ENCODE measurements at regions not wholly inside any gene's neighbourhood (a gene's known extent, or its start where the extent isn't known, plus 50 kb on each side); places are given as distances from the start of the nearest gene placed in this dataset.

- no peaks in the 10 kb centered on the region for H3K27me3 ChIP-seq
- no peak overlapping the region for H3K4me3 ChIP-seq
- H3K36me3 ChIP-seq: no peaks in the 10 kb centered on the region
- no peaks in the 10 kb centered on the region for H3K4me1 ChIP-seq
- H4K20me1 ChIP-seq: no peaks in the 10 kb centered on the region
- no peak for TF ChIP-seq Cebpa-rat (IDR thresholded peaks at IDR 0.05)
- H3K9ac ChIP-seq: no peak overlapping the region
- no peak overlapping the region for H3K4me2 ChIP-seq
- no peaks in the 10 kb centered on the region for H3K9me3 ChIP-seq (replicated peaks in 1 of 11)
- no peak overlapping the region for H3K27ac ChIP-seq
Measured at GRCh38 chr2:221154176-221154575, 417.9 kb downstream of the EPHA4 start.

GRCh38 chr2:221156062-221156734, 415.9 kb downstream of the EPHA4 start:
- H3K36me3 ChIP-seq: no peaks in the 10 kb centered on the region
- TF ChIP-seq Cebpa-rat (IDR thresholded peaks at IDR 0.05): no peak
- no peaks in the 10 kb centered on the region for H3K4me1 ChIP-seq
- H3K27me3 ChIP-seq: no peaks in the 10 kb centered on the region
- H3K9ac ChIP-seq: no peak overlapping the region
- no peak overlapping the region for H3K27ac ChIP-seq
- H3K4me3 ChIP-seq: no peak overlapping the region
- H4K20me1 ChIP-seq: no peaks in the 10 kb centered on the region
- no peak overlapping the region for H3K4me2 ChIP-seq
- H3K9me3 ChIP-seq (replicated peaks in 1 of 11): no peaks in the 10 kb centered on the region

- no peaks in the 10 kb centered on the region for H3K9me3 ChIP-seq (replicated peaks in 1 of 11)
- H3K4me2 ChIP-seq: no peak overlapping the region
- H3K9ac ChIP-seq: no peak overlapping the region
- H4K20me1 ChIP-seq: no peaks in the 10 kb centered on the region
- no peaks in the 10 kb centered on the region for H3K27me3 ChIP-seq
- no peaks in the 10 kb centered on the region for H3K36me3 ChIP-seq
- TF ChIP-seq Cebpa-rat (IDR thresholded peaks at IDR 0.05): no peak
- H3K27ac ChIP-seq: no peak overlapping the region
- H3K4me1 ChIP-seq: peaks cover 0 to 5% (median 3%) of the 10 kb centered on the region in 10 experiments; a peak in 12 of 20 replicates
- H3K4me3 ChIP-seq: no peak overlapping the region
Measured at GRCh38 chr2:221161186-221161585, 410.9 kb downstream of the EPHA4 start.

- Histone ChIP-seq H3K36me3 (no peaks in the 10 kb centered on the region), H3K9me3 (replicated peaks in 1 of 11) (no peaks in the 10 kb centered on the region), H3K4me2 (peak overlapping the region; percentile 3 to 52 (median 29); a peak in 17 of 22 replicates), H3K27me3 (no peaks in the 10 kb centered on the region), H3K27ac (no peak overlapping the region), H3K4me3 (no peak overlapping the region), H3K4me1 (peaks cover 5 to 14% (median 9%) of the 10 kb centered on the region in 10 experiments; a peak in 12 of 20 replicates), H4K20me1 (no peaks in the 10 kb centered on the region), H3K9ac (no peak overlapping the region)
- TF ChIP-seq Cebpa-rat (IDR thresholded peaks at IDR 0.05): no peak
Measured at GRCh38 chr2:221166292-221166691, 405.8 kb downstream of the EPHA4 start.

- H3K4me3 ChIP-seq: no peak overlapping the region
- no peaks in the 10 kb centered on the region for H3K9me3 ChIP-seq (replicated peaks in 1 of 11)
- H3K9ac ChIP-seq: no peak overlapping the region
- no peak overlapping the region for H3K4me2 ChIP-seq
- H4K20me1 ChIP-seq: no peaks in the 10 kb centered on the region
- H3K27me3 ChIP-seq: no peaks in the 10 kb centered on the region
- TF ChIP-seq Cebpa-rat (IDR thresholded peaks at IDR 0.05): no peak
- H3K4me1 ChIP-seq: peaks cover 5 to 14% (median 9%) of the 10 kb centered on the region in 10 experiments; a peak in 12 of 20 replicates
- no peak overlapping the region for H3K27ac ChIP-seq
- no peaks in the 10 kb centered on the region for H3K36me3 ChIP-seq
Measured at GRCh38 chr2:221167561-221167960, 404.5 kb downstream of the EPHA4 start.

GRCh38 chr2:221169724-221170123, 402.4 kb downstream of the EPHA4 start:
- H3K4me3 ChIP-seq: no peak overlapping the region

GRCh38 chr2:221170548-221170947, 401.6 kb downstream of the EPHA4 start:
- no peak overlapping the region for H3K4me3 ChIP-seq
- peaks cover 5 to 14% (median 9%) of the 10 kb centered on the region in 10 experiments; a peak in 12 of 20 replicates for H3K4me1 ChIP-seq
- no peak overlapping the region for H3K4me2 ChIP-seq
- H4K20me1 ChIP-seq: no peaks in the 10 kb centered on the region
- H3K27ac ChIP-seq: no peak overlapping the region
- TF ChIP-seq Cebpa-rat (IDR thresholded peaks at IDR 0.05): no peak
- no peaks in the 10 kb centered on the region for H3K36me3 ChIP-seq
- no peaks in the 10 kb centered on the region for H3K27me3 ChIP-seq
- H3K9ac ChIP-seq: no peak overlapping the region
- no peaks in the 10 kb centered on the region for H3K9me3 ChIP-seq (replicated peaks in 1 of 11)

More at GRCh38 chr2:221169724-221170123, 402.4 kb downstream of the EPHA4 start:
- Histone ChIP-seq H3K4me1 (peaks cover 5 to 14% (median 9%) of the 10 kb centered on the region in 10 experiments; a peak in 12 of 20 replicates), H4K20me1 (no peaks in the 10 kb centered on the region), H3K9me3 (replicated peaks in 1 of 11) (no peaks in the 10 kb centered on the region), H3K27ac (no peak overlapping the region), H3K27me3 (no peaks in the 10 kb centered on the region), H3K9ac (no peak overlapping the region), H3K36me3 (no peaks in the 10 kb centered on the region), H3K4me2 (no peak overlapping the region)
- no peak for TF ChIP-seq Cebpa-rat (IDR thresholded peaks at IDR 0.05)

GRCh38 chr2:221176667-221177066, 395.4 kb downstream of the EPHA4 start:
- Histone ChIP-seq H3K27ac (no peak overlapping the region), H4K20me1 (no peaks in the 10 kb centered on the region), H3K9ac (no peak overlapping the region), H3K4me3 (no peak overlapping the region), H3K9me3 (replicated peaks in 1 of 11) (peaks cover 0 to 4% (median 0%) of the 10 kb centered on the region in 11 experiments; a peak in 1 of 22 replicates), H3K36me3 (no peaks in the 10 kb centered on the region), H3K4me1 (0 out of 20 replicates have a peak, but pooled peaks cover 0 to 3% (median 0%) of the 10 kb centered on the region in 10 experiments), H3K27me3 (no peaks in the 10 kb centered on the region), H3K4me2 (no peak overlapping the region)
- TF ChIP-seq Cebpa-rat (IDR thresholded peaks at IDR 0.05): no peak

GRCh38 chr2:221178139-221178538, 394.0 kb downstream of the EPHA4 start:
- H3K27ac ChIP-seq: no peak overlapping the region
- H3K9me3 ChIP-seq (replicated peaks in 1 of 11): peaks cover 0 to 4% (median 0%) of the 10 kb centered on the region in 11 experiments; a peak in 1 of 22 replicates
- no peaks in the 10 kb centered on the region for H4K20me1 ChIP-seq
- no peak overlapping the region for H3K9ac ChIP-seq
- H3K4me1 ChIP-seq: 0 out of 20 replicates have a peak, but pooled peaks cover 0 to 3% (median 0%) of the 10 kb centered on the region in 10 experiments
- H3K36me3 ChIP-seq: no peaks in the 10 kb centered on the region
- TF ChIP-seq Cebpa-rat (IDR thresholded peaks at IDR 0.05): no peak
- no peak overlapping the region for H3K4me2 ChIP-seq
- no peaks in the 10 kb centered on the region for H3K27me3 ChIP-seq
- no peak overlapping the region for H3K4me3 ChIP-seq

- Histone ChIP-seq H4K20me1 (no peaks in the 10 kb centered on the region), H3K4me2 (no peak overlapping the region), H3K27ac (no peak overlapping the region), H3K36me3 (no peaks in the 10 kb centered on the region), H3K9ac (no peak overlapping the region), H3K27me3 (no peaks in the 10 kb centered on the region), H3K4me1 (peaks cover 0 to 17% (median 11%) of the 10 kb centered on the region in 10 experiments; a peak in 14 of 20 replicates), H3K4me3 (no peak overlapping the region), H3K9me3 (replicated peaks in 1 of 11) (peaks cover 0 to 18% (median 12%) of the 10 kb centered on the region in 11 experiments; a peak in 15 of 22 replicates)
- TF ChIP-seq Cebpa-rat (IDR thresholded peaks at IDR 0.05): no peak
Measured at GRCh38 chr2:221186873-221187272, 385.2 kb downstream of the EPHA4 start.
